Activated CD8-positive, alpha-beta T cell treated with anti-CD3 and anti-CD28 coated beads for 36 hours (primary cell): ENCODE measurements at regions not wholly inside any gene's neighbourhood (a gene's known extent, or its start where the extent isn't known, plus 50 kb on each side); places are given as distances from the start of the nearest gene placed in this dataset.

Source experiments
- ATAC-seq: fragments of 200-7000 bp; cut with Tn5 transposase; one replicate; pipeline ENCODE4 v1.10.0; 2021; ENCODE audit warnings: mild to moderate bottlenecking, moderate library complexity
- CTCF ChIA-PET: fragments of 350-600 bp; sonication (Branson Sonifier 250); formaldehyde crosslinking; loops from one replicate; lab custom pipeline; 2021; ENCODE audit warnings: antibody characterized with exemption; lab: Charles Lee
- POLR2A ChIA-PET: fragments of 350-600 bp; sonication (Branson Sonifier 250); formaldehyde crosslinking; loops from one replicate; lab custom pipeline; 2021; ENCODE audit warnings: antibody characterized with exemption; lab: Charles Lee
- DNase-seq: peaks from one replicate; pipeline ENCODE4 v3.0.0-alpha.2; 2020
- H3K27ac Mint-ChIP-seq: one replicate; pipeline ENCODE4 v1.8.0; 2021; ENCODE audit warnings: mild to moderate bottlenecking, mixed read lengths
- H3K27me3 Mint-ChIP-seq: one replicate; pipeline ENCODE4 v1.8.0; 2021; ENCODE audit warnings: mixed read lengths
- H3K36me3 Mint-ChIP-seq: one replicate; pipeline ENCODE4 v1.8.0; 2021; ENCODE audit warnings: low read depth, mixed read lengths
- H3K4me1 Mint-ChIP-seq: one replicate; pipeline ENCODE4 v1.8.0; 2021; ENCODE audit warnings: low read depth, mixed read lengths
- H3K4me3 Mint-ChIP-seq: one replicate; pipeline ENCODE4 v1.8.0; 2021; ENCODE audit warnings: mild to moderate bottlenecking, moderate library complexity, mixed read lengths
- H3K9me3 Mint-ChIP-seq: one replicate; pipeline ENCODE4 v1.8.0; 2021; ENCODE audit warnings: mixed read lengths
- intact Hi-C: fragments of 100-400 bp; cut with micrococcal nuclease; formaldehyde crosslinking; loops from one replicate; pipeline ENCODE4 v1.10.0; 2022
- TF ChIP-seq, protein P1 (sequence below): fragments of 200-600 bp; IDR thresholded peaks from one replicate; pipeline ENCODE4 v1.8.0; 2022; ENCODE audit warnings: antibody characterized with exemption, mild to moderate bottlenecking

DNA sequence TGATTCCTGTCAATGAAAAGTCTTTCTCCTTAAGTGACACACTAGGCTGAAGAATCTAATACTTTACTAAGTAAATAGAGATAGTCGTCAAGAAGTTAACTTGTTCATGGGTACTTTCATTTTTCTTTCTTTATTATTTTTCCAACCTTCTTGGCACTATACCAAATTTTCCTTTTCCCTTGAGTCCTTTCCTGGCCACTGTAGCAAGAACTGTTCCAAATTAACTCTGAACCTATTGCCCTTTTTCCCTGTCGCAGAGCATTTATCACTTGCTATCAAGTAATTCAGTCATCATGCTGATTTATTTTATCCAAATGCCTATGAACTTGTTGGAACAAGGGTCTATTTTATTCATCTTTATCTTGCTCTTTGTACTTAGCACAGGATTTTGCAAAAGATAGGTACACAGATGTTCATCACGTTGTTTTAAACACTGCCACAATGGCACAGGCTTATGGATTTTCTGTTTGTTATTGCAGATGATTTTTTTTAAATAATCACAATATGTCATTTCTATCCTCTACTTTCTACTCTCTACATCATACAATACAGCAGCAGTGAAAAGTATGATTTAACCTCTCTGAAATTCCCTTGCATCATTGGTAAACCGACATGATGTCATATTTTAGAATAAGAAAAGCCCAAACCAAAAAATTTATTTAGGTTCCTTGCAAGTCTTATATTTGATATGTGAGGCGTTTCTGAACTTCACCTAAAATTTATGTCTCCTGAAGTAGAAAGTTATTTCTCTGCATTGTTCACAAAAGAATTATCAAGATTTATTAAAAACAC, 2352.3 kb downstream of the PCDH7 start:
- H3K36me3 Mint-ChIP-seq, result no peaks in the 10 kb centered on the region
- no peak overlapping the region for H3K27ac Mint-ChIP-seq
- DNase-seq (no peak), ATAC-seq (no peak)
- H3K9me3 Mint-ChIP-seq, result peaks cover 7% of the 10 kb centered on the region
- no peaks in the 10 kb centered on the region for H3K27me3 Mint-ChIP-seq
- intact Hi-C loops, result no loop called here
- ChIA-PET CTCF (no interaction called here), POLR2A (no interaction called here)
- TF ChIP-seq, protein P1, sequence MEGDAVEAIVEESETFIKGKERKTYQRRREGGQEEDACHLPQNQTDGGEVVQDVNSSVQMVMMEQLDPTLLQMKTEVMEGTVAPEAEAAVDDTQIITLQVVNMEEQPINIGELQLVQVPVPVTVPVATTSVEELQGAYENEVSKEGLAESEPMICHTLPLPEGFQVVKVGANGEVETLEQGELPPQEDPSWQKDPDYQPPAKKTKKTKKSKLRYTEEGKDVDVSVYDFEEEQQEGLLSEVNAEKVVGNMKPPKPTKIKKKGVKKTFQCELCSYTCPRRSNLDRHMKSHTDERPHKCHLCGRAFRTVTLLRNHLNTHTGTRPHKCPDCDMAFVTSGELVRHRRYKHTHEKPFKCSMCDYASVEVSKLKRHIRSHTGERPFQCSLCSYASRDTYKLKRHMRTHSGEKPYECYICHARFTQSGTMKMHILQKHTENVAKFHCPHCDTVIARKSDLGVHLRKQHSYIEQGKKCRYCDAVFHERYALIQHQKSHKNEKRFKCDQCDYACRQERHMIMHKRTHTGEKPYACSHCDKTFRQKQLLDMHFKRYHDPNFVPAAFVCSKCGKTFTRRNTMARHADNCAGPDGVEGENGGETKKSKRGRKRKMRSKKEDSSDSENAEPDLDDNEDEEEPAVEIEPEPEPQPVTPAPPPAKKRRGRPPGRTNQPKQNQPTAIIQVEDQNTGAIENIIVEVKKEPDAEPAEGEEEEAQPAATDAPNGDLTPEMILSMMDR, result no peak
- no peak overlapping the region for H3K4me3 Mint-ChIP-seq
- H3K4me1 Mint-ChIP-seq, result no peaks in the 10 kb centered on the region

DNA sequence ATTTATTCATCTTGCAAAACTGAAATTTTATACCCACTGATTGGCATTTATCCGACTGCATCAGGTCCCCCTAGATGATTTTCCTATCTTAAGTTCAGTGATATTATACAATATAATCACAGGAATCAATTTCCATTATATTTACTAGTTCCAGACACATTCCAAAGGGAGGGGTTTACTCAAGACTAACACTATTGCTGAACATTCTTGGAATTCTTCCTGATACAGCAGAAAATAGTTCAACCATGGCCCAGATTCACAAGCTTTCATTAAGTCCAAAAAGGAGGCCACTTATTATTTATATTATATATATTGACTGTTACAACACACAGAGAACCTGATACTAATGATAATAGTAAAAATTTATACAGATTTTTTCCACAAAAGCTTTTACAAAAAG, 2353.6 kb downstream of the PCDH7 start:
- Mint-ChIP-seq H3K27me3 (no peaks in the 10 kb centered on the region), H3K4me3 (no peak overlapping the region), H3K4me1 (no peaks in the 10 kb centered on the region), H3K27ac (no peak overlapping the region), H3K36me3 (no peaks in the 10 kb centered on the region), H3K9me3 (peaks cover 10% of the 10 kb centered on the region)
- intact Hi-C loops, result no loop called here
- POLR2A ChIA-PET, result no interaction called here
- TF ChIP-seq, protein P1, result no peak
- CTCF ChIA-PET, result no interaction called here
- no peak for ATAC-seq
- DNase-seq, result no peak

DNA sequence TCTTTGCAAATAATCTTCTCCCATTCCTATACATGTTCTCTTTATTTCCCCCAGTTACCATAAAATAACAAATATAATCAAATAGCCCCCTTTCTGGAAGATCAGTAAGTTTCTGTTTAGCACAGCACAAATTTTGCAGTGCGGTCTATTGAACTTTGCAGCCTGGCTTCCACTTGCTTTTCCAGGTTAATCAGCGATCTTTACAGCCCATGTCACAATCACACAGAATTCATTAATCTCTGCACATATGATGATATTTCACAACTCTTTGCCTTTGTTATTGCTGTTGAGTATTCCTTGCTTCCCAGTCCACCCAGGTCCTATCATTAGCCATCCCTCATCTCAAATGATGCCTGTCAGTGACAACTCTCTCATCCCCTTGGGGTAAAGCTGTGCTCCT, 2358.0 kb downstream of the PCDH7 start:
- DNase-seq (no peak), ATAC-seq (no peak)
- intact Hi-C loops, result no loop called here
- TF ChIP-seq, protein P1, result no peak
- Mint-ChIP-seq H3K9me3 (peaks cover 6% of the 10 kb centered on the region), H3K27ac (no peak overlapping the region), H3K4me1 (no peaks in the 10 kb centered on the region), H3K4me3 (no peak overlapping the region), H3K27me3 (no peaks in the 10 kb centered on the region), H3K36me3 (no peaks in the 10 kb centered on the region)
- POLR2A ChIA-PET, result no interaction called here
- CTCF ChIA-PET, result no interaction called here

DNA sequence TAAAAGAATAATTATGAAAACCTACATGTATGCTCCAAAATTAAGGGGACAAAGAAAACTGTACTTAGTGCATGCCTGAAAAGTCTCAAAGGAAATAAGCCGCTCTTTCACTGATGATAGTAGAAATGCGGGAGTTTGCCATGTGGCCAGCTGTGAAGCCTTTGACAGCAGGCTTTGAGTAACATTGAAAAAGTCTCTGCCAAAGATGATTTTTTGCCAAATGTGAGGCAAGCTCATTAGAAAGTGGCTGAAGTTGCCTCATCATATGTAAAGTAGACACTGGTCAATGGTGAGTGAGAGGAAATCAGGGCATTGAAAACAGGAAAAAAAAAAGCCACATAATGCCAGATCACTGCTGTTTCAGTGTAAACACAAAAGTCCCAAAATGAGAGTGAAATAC, 2360.1 kb downstream of the PCDH7 start:
- ATAC-seq (no peak), DNase-seq (no peak)
- ChIA-PET CTCF (no interaction called here), POLR2A (no interaction called here)
- Mint-ChIP-seq H3K4me1 (no peaks in the 10 kb centered on the region), H3K4me3 (no peak overlapping the region), H3K36me3 (no peaks in the 10 kb centered on the region), H3K9me3 (peaks cover 6% of the 10 kb centered on the region), H3K27ac (no peak overlapping the region), H3K27me3 (no peaks in the 10 kb centered on the region)
- TF ChIP-seq, protein P1, result no peak
- intact Hi-C loops, result no loop called here

DNA sequence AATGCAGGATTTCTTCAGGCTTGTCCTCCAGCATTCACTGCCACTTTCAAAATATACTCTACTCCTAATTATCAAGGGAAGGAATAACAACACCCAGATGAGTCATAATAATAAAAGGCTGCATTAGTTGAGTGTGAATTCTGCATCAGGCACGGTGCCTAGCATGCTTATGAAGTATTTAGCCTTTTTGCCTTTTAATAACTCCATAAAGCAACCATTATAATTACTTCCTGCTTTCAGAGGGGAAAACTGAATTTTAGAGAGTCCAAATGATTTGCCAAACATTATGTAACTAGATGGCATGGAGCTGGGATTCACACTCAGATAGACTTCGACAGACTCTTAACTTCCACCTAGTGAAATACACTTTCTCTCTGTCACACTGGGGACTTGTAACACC, 2365.5 kb downstream of the PCDH7 start:
- CTCF ChIA-PET, result no interaction called here
- no peaks in the 10 kb centered on the region for H3K4me1 Mint-ChIP-seq
- TF ChIP-seq, protein P1, result no peak

More for the DNA sequence above, 2365.5 kb downstream of the PCDH7 start:
- Mint-ChIP-seq H3K27me3 (no peaks in the 10 kb centered on the region), H3K36me3 (no peaks in the 10 kb centered on the region), H3K9me3 (peaks cover 3% of the 10 kb centered on the region), H3K27ac (no peak overlapping the region), H3K4me3 (no peak overlapping the region)
- DNase-seq, result no peak
- POLR2A ChIA-PET, result no interaction called here
- no peak for ATAC-seq
- intact Hi-C loops, result no loop called here
